IMR-90 (cell line): ENCODE measurements at regions not wholly inside any gene's neighbourhood (a gene's known extent, or its start where the extent isn't known, plus 50 kb on each side); places are given as distances from the start of the nearest gene placed in this dataset.

Source experiments
- ATAC-seq: fragments of 200-7000 bp; cut with Tn5 transposase; 2 replicates; pipeline ENCODE4 v1.9.1; 2020; ENCODE audit warnings: low read depth, mild to moderate bottlenecking, moderate library complexity
- BruUV-seq: library from RNA; stranded (reverse); fragments of 400-500 nt; replicated peaks from 2 replicates; lab custom pipeline; 2021; lab: Mats Ljungman, UMichigan
- CTCF ChIA-PET: fragments of 300-600 bp; formaldehyde crosslinking; extraction: SDS; loops from one replicate; lab custom pipeline; 2021; ENCODE audit warnings: antibody characterized with exemption; lab: Yijun Ruan, JAX
- POLR2A ChIA-PET: fragments of 300-600 bp; sonication (Branson Sonifier 250); formaldehyde crosslinking; loops from one replicate; lab custom pipeline; 2022; ENCODE audit warnings: antibody characterized with exemption; ENCODE audit not compliant: unreplicated experiment; lab: Charles Lee
- DNase-seq: peaks from one replicate; pipeline ENCODE4 v3.0.0; 2013
- H2AFZ ChIP-seq: replicated peaks from 2 replicates; pipeline ENCODE3; 2013; ENCODE audit warnings: low read length, mild to moderate bottlenecking; ENCODE audit not compliant: poor library complexity
- H2AK5ac ChIP-seq: 2 replicates; pipeline ENCODE4 v1.6.1; 2013; ENCODE audit warnings: low read depth, low read length, inconsistent platforms
- H2AK9ac ChIP-seq: replicated peaks from 2 replicates; pipeline ENCODE3; 2013; ENCODE audit warnings: mild to moderate bottlenecking, low read depth, low read length, moderate library complexity; ENCODE audit not compliant: poor library complexity
- H2BK120ac ChIP-seq: 2 replicates; pipeline ENCODE4 v1.6.1; 2013; ENCODE audit warnings: low read depth, low read length, inconsistent platforms
- H2BK15ac ChIP-seq: 3 replicates; pipeline ENCODE4 v1.6.1; 2013; ENCODE audit warnings: low read depth, low read length, inconsistent platforms
- H2BK20ac ChIP-seq: 2 replicates; pipeline ENCODE4 v1.6.1; 2013; ENCODE audit warnings: low read depth, mild to moderate bottlenecking, inconsistent platforms, low read length, moderate library complexity
- H2BK5ac ChIP-seq: 2 replicates; pipeline ENCODE4 v1.6.1; 2013; ENCODE audit warnings: mild to moderate bottlenecking, low read depth, low read length, inconsistent platforms; ENCODE audit not compliant: poor library complexity, severe bottlenecking
- H3K14ac ChIP-seq: replicated peaks from 2 replicates; pipeline ENCODE4 v1.6.1; 2013; ENCODE audit warnings: low read depth, low read length, inconsistent platforms
- H3K18ac ChIP-seq: 2 replicates; pipeline ENCODE4 v1.6.1; 2013; ENCODE audit warnings: low read depth, low read length, control low read depth
- H3K23ac ChIP-seq: 2 replicates; pipeline ENCODE4 v1.6.1; 2013; ENCODE audit warnings: low read depth, low read length, inconsistent platforms
- H3K27ac ChIP-seq: 2 replicates; pipeline ENCODE4 v1.5.1; 2013; ENCODE audit warnings: mild to moderate bottlenecking, control low read depth, low read length; ENCODE audit not compliant: insufficient read depth
- H3K27me3 ChIP-seq: 2 replicates; pipeline ENCODE4 v1.6.1; 2013; ENCODE audit warnings: low read length; ENCODE audit not compliant: control insufficient read depth, insufficient read depth
- H3K36me3 ChIP-seq: 2 replicates; pipeline ENCODE4 v1.6.1; 2013; ENCODE audit warnings: low read length, mixed read lengths; ENCODE audit not compliant: control insufficient read depth, insufficient read depth
- H3K4ac ChIP-seq: 2 replicates; pipeline ENCODE4 v1.6.1; 2013; ENCODE audit warnings: low read depth, low read length, inconsistent platforms
- H3K4me1 ChIP-seq: 2 replicates; pipeline ENCODE4 v1.6.1; 2013; ENCODE audit warnings: low read length, mixed read lengths; ENCODE audit not compliant: control insufficient read depth, insufficient read depth
- H3K4me2 ChIP-seq: 2 replicates; pipeline ENCODE4 v1.6.1; 2013; ENCODE audit warnings: low read depth, mild to moderate bottlenecking, control low read depth, low read length, moderate library complexity
- H3K4me3 ChIP-seq: 2 replicates; pipeline ENCODE4 v1.5.1; 2013; ENCODE audit warnings: low read depth, mild to moderate bottlenecking, control low read depth, low read length, moderate library complexity; ENCODE audit not compliant: insufficient read depth
- H3K56ac ChIP-seq: 2 replicates; pipeline ENCODE4 v1.6.1; 2013; ENCODE audit warnings: low read length, inconsistent platforms; ENCODE audit not compliant: insufficient read depth; ENCODE audit errors: extremely low read depth
- H3K79me1 ChIP-seq, 2 experiments: 2 replicates each; pipeline ENCODE4 v1.6.1; 2013; ENCODE audit warnings: low read length in 2 of 2, inconsistent platforms in 1 of 2, low read depth in 1 of 2
- H3K9ac ChIP-seq: 2 replicates; pipeline ENCODE4 v1.6.1; 2013; ENCODE audit warnings: low read depth, low read length, control low read depth
- H3K9me1 ChIP-seq: 2 replicates; pipeline ENCODE4 v1.6.1; 2013; ENCODE audit warnings: low read length, inconsistent platforms; ENCODE audit not compliant: insufficient read depth
- H3K9me3 ChIP-seq: 2 replicates; pipeline ENCODE4 v1.6.1; 2013; ENCODE audit warnings: low read length; ENCODE audit not compliant: control insufficient read depth, insufficient read depth
- H4K20me1 ChIP-seq: 2 replicates; pipeline ENCODE4 v1.6.1; 2013; ENCODE audit warnings: low read length, inconsistent platforms; ENCODE audit not compliant: insufficient read depth
- H4K5ac ChIP-seq: 2 replicates; pipeline ENCODE4 v1.6.1; 2013; ENCODE audit warnings: mild to moderate bottlenecking, low read depth, low read length, control low read depth
- H4K8ac ChIP-seq, 2 experiments: 2 replicates each; pipeline ENCODE4 v1.6.1; 2013; ENCODE audit warnings: low read depth in 2 of 2, low read length in 2 of 2, control low read depth in 1 of 2, inconsistent platforms in 1 of 2
- H4K91ac ChIP-seq: 2 replicates; pipeline ENCODE4 v1.6.1; 2013; ENCODE audit warnings: low read depth, low read length, inconsistent platforms; ENCODE audit not compliant: insufficient read depth
- BHLHE40 ChIP-seq: fragments of 150-350 bp; IDR thresholded peaks from 2 replicates; pipeline ENCODE4 v1.6.1; 2016; ENCODE audit warnings: mild to moderate bottlenecking, low read depth, low read length
- CEBPB ChIP-seq: IDR thresholded peaks from 2 replicates; pipeline ENCODE4 v1.6.1; 2012; ENCODE audit warnings: low read depth, low read length, improper control_type of control experiment
- CTCF ChIP-seq: conservative IDR thresholded peaks from 2 replicates; pipeline ENCODE4 v1.5.1; 2012; ENCODE audit warnings: mild to moderate bottlenecking, low read depth, low read length, improper control_type of control experiment
- MXI1 ChIP-seq: IDR thresholded peaks from 2 replicates; pipeline ENCODE4 v1.6.1; 2012; ENCODE audit warnings: low read depth, mild to moderate bottlenecking, low read length, moderate library complexity, borderline replicate concordance
- POLR2A ChIP-seq: IDR thresholded peaks from 2 replicates; pipeline ENCODE4 v1.6.1; 2012; ENCODE audit warnings: mild to moderate bottlenecking, low read depth, low read length
- SMC3 ChIP-seq: fragments of 150-350 bp; IDR thresholded peaks from 2 replicates; pipeline ENCODE4 v1.6.1; 2016; ENCODE audit warnings: low read depth, mild to moderate bottlenecking, antibody characterized with exemption, low read length, moderate library complexity
- WGBS, 2 experiments: methylation state at CpG; one replicate each; pipeline versions ENCODE4 v1.1.5 to v1.1.7; 2013; ENCODE audit warnings: missing lambda C conversion rate in 2 of 2; ENCODE audit not compliant: insufficient read length in 1 of 2; ENCODE audit errors: extremely low coverage in 2 of 2; 5-methylcytosine and 5-hydroxymethylcytosine counted together
- dilution Hi-C: fragments of 300-500 bp; cut with HindIII; formaldehyde crosslinking; loops from one replicate; pipeline ENCODE4 v1.14.3; 2018; ENCODE audit warnings: low sequenced_read_pairs; ENCODE audit not compliant: unreplicated experiment
- in situ Hi-C: fragments of 300-500 bp; cut with MboI; formaldehyde crosslinking; loops from 3 replicates; pipeline ENCODE4 v1.14.3; 2019; ENCODE audit warnings: low sequenced_read_pairs, inconsistent platforms, mixed read lengths
- intact Hi-C: fragments of 100-400 bp; cut with micrococcal nuclease; formaldehyde crosslinking; loops from 2 replicates; pipeline ENCODE4 v1.10.0; 2022

DNA sequence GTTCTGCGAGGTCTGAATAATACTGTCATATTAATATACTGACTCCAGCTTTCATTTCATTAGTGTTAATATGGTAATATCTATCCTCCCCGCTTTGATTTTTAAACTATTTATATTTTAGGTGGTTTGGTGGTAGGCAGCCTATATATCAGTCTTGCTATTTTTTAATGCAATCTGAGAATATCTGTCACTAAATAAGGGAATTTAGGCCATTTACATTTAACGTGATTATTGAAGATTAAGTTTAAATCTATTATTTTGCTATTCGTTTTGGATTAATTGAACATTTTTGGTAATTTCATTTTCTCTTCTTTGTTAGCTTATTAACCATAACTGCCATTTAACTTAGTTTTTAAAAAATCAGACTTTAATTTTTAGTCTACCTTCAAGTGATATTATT is 247.7 kb upstream of the PMFBP1 start:
- in situ Hi-C loops (no loop called here), intact Hi-C loops (no loop called here), dilution Hi-C loops (no loop called here)
- no peak overlapping the region for H3K4me2 ChIP-seq
- no TSS peak for BruUV-seq
- H2AK5ac ChIP-seq, result no peak overlapping the region
- H3K79me1 ChIP-seq, result no peaks in the 10 kb centered on the region
- no peak overlapping the region for H3K4ac ChIP-seq
- no peak for ATAC-seq
- ChIA-PET POLR2A (no interaction called here), CTCF (interaction anchor here (0.5 kb wide), 1 partner anchor 170 kb away, joined by 3 read pairs; no protein-coding TSS in a partner anchor)
- WGBS, 2 experiments, result no CpG with 5 or more reads among the region's 4 CpGs
- no peak overlapping the region for H3K9ac ChIP-seq
- no peak for TF ChIP-seq SMC3
- TF ChIP-seq BHLHE40, result no peak
- TF ChIP-seq CEBPB, result no peak
- no peak for TF ChIP-seq POLR2A
- TF ChIP-seq MXI1, result no peak
- no peak for TF ChIP-seq CTCF
- DNase-seq, result no peak
- H4K91ac ChIP-seq, result no peak overlapping the region
- H3K27ac ChIP-seq, result no peak overlapping the region
- H3K4me3 ChIP-seq, result no peak overlapping the region
- no peaks in the 10 kb centered on the region for H4K20me1 ChIP-seq
- H3K27me3 ChIP-seq, result no peaks in the 10 kb centered on the region
- H3K14ac ChIP-seq, result no peak overlapping the region
- no peak overlapping the region for H2BK15ac ChIP-seq
- H4K5ac ChIP-seq, result no peak overlapping the region
- no peaks in the 10 kb centered on the region for H3K9me3 ChIP-seq
- no peak overlapping the region for H2AK9ac ChIP-seq
- H3K36me3 ChIP-seq, result no peaks in the 10 kb centered on the region
- no peak overlapping the region for H3K23ac ChIP-seq
- H4K8ac ChIP-seq, result no peak overlapping the region
- H3K18ac ChIP-seq, result no peak overlapping the region
- no peak overlapping the region for H2BK120ac ChIP-seq
- no peak overlapping the region for H2AFZ ChIP-seq
- no peak overlapping the region for H2BK20ac ChIP-seq
- H2BK5ac ChIP-seq, result no peak overlapping the region
- H3K4me1 ChIP-seq, result no peaks in the 10 kb centered on the region
- H3K56ac ChIP-seq, result no peak overlapping the region
- no peaks in the 10 kb centered on the region for H3K9me1 ChIP-seq
